Retinal pigment epithelial cell (primary cell): ENCODE measurements at regions not wholly inside any gene's neighbourhood (a gene's known extent, or its start where the extent isn't known, plus 50 kb on each side); places are given as distances from the start of the nearest gene placed in this dataset.
"Not testable (repeated sequence)": the region's sequence is repeated elsewhere in the genome, so short reads cannot be mapped to it uniquely, and the experiment has no call there.

Experiments
- DNase-seq: peaks from one replicate; pipeline ENCODE4 v3.0.0-alpha.2; 2010; ENCODE audit warnings: low read depth
- H3K4me3 ChIP-seq: 2 replicates; pipeline ENCODE4 v1.5.1; 2011; ENCODE audit warnings: mild to moderate bottlenecking, low read length, control low read depth, moderate library complexity
- CTCF ChIP-seq: conservative IDR thresholded peaks from 2 replicates; pipeline ENCODE4 v1.5.1; 2011; ENCODE audit warnings: low read depth, low read length, control low read depth, inconsistent platforms

DNA sequence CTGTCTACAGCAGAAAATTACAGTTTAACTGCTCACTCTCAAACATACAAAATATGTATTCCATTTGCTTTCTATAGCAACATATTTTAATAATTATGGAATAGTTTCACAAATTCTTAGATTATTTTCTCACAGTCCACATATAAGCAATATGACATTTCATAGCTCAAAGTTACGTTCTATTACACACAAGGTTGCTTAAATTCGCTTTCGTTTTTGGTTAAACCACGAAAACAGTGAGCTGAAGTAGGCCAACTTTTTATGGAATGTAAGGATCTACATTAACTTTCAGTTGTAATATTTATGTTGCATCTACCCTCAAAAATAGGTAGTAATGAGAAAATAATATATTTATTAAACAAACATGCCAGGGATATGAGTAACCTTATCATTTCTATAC lies 966.0 kb upstream of the ACO1 start:
- no peak overlapping the region for H3K4me3 ChIP-seq
- no peak for TF ChIP-seq CTCF
- no peak for DNase-seq

GRCh38 chr9:31443630-31444457 lies 940.6 kb upstream of the ACO1 start:
- DNase-seq, H3K4me3 ChIP-seq: not testable (repeated sequence)

DNA sequence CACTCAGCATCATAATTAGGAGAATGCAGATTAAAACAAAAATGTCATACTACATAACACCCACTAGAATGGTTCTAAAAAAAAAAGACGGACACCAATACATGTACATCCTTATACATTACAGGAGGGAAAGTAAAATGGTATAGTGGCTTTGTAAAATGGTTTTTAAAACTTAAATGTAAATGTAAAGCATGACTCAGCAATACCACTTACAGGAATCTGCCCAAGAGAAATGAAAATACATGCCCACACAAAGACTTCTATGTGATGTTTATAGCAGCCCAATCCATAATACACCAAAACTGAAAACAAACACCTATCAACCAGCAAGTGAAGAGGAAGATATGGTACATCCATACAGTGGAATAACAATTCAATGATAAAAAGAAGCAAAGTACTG lies 939.1 kb upstream of the ACO1 start:
- TF ChIP-seq CTCF = no peak
- DNase-seq = no peak
- H3K4me3 ChIP-seq = no peak overlapping the region

GRCh38 chr9:31445960-31446359 lies 938.5 kb upstream of the ACO1 start:
- DNase-seq = no peak
- H3K4me3 ChIP-seq = no peak overlapping the region
- TF ChIP-seq CTCF = no peak

DNA sequence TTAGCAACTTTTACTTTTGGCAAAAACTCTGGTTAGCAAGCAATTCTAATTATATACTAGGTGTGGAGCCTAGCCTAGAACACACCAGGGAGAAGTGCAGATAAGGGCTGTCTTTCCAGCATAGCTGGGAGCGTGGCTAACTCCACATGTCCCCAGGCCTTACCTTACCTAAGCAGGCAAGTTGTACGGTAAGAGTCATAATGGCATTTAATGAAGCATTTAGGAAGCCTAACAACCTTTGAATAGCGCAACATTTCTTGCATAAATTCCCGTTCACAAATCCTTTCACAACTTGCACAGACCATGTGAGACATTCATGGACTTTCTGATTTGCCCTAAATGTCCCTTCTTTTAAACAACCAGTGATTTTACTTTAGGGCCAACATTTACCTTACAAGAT lies 917.4 kb upstream of the ACO1 start:
- TF ChIP-seq CTCF = no peak
- no peak for DNase-seq
- no peak overlapping the region for H3K4me3 ChIP-seq

DNA sequence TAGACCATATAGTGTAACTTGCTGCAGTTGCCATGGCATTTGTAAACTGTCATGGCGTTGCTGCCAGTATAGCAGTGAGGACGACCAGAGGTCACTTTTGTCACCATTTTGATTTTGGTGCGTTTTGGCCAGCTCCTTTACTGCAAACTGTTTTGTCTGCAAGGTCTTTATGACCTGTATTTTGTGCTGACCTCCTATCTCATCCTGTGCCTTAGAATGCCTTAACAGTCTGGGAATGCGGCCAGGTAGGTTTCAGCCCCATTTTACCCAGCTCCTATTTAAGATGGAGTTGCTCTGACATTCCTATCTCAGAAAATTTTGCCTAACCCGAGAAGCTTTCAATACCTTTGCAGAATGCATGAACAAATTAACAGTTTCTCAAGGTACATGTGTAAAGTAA lies 914.4 kb upstream of the ACO1 start:
- no peak for DNase-seq
- no peak for TF ChIP-seq CTCF
- no peak overlapping the region for H3K4me3 ChIP-seq

- no peak for DNase-seq
These were observed 913.4 kb upstream of the ACO1 start for GRCh38 chr9:31471010-31471409.

More at GRCh38 chr9:31471010-31471409, 913.4 kb upstream of the ACO1 start:
- no peak for TF ChIP-seq CTCF
- H3K4me3 ChIP-seq = no peak overlapping the region
